ENCODE measurements at regions not wholly inside any gene's neighbourhood (a gene's known extent, or its start where the extent isn't known, plus 50 kb on each side); places are given as distances from the start of the nearest gene placed in this dataset.

GRCh38 chr7:47688311-47689100 lies 106.6 kb upstream of the TNS3 start:
- ATAC-seq (0 out of 3 replicates have a peak, but pooled peaks have one; percentile 29), FAIRE-seq (no peak), DNase-seq (ENCODE audit: low spot score) (peak; percentile 50)
- H2AFZ ChIP-seq (ENCODE audit: low read length): peak overlapping the region; percentile 48
- H3K79me2 ChIP-seq (ENCODE audit: insufficient read depth, low read length): no peaks in the 10 kb centered on the region
- TF ChIP-seq MAZ (IDR thresholded peaks at IDR 0.05; ENCODE audit: borderline replicate concordance, low read depth, low read length) (no peak), MAZ (CRISPR knock-in tag; IDR thresholded peaks at IDR 0.05; ENCODE audit: low read depth) (no peak), ZNF691 (CRISPR knock-in tag; IDR thresholded peaks at IDR 0.05; ENCODE audit: borderline replicate concordance, low read depth) (no peak), ZNF687 (CRISPR knock-in tag; IDR thresholded peaks at IDR 0.05) (peak; percentile 41; the same call in 1 of the 2 replicates), PATZ1 (CRISPR knock-in tag; IDR thresholded peaks at IDR 0.05) (peak; percentile 26; the same call in 1 of the 2 replicates), ZBTB8A (CRISPR knock-in tag; IDR thresholded peaks at IDR 0.05; ENCODE audit: borderline replicate concordance, low read depth) (no peak), HNRNPL (IDR thresholded peaks at IDR 0.05; ENCODE audit: low read depth, low read length) (peak; percentile 76)
- H3K9ac ChIP-seq (ENCODE audit: insufficient read depth, low read depth, low read length): no peak overlapping the region
- H3K4me2 ChIP-seq (ENCODE audit: low read depth, low read length): no peak overlapping the region
- POLR2A ChIA-PET: no interaction called here
- intact Hi-C loops (cut with micrococcal nuclease; ENCODE audit: unreplicated experiment) (no loop called here), in situ Hi-C loops (cut with HindIII; ENCODE audit: extremely low pct_ligation_motif_present, low pct_unique_long_range_greater_than_20kb) (no loop called here)
- CTCF ChIA-PET (ENCODE audit: low intra/inter-chr PET ratio, low total read pairs): no interaction called here
- H3K27me3 ChIP-seq (ENCODE audit: control insufficient read depth in 1 of 2, insufficient read depth in 2 of 2, low read length in 2 of 2): no peaks in the 10 kb centered on the region
- H3K4me3 ChIP-seq (replicated peaks in 1 of 3; ENCODE audit: insufficient read depth in 1 of 3, low read depth in 2 of 3, low read length in 3 of 3): no peak overlapping the region
- H3K27ac ChIP-seq (ENCODE audit: extremely low read length, insufficient read depth, low read length): no peak overlapping the region
- H4K20me1 ChIP-seq (ENCODE audit: insufficient read depth, low read length): no peaks in the 10 kb centered on the region
- no TSS peak for BruUV-seq (replicated peaks)
- H3K36me3 ChIP-seq (replicated peaks in 1 of 2; ENCODE audit: control insufficient read depth in 1 of 2, insufficient read depth in 2 of 2, low read length in 2 of 2): no peaks in the 10 kb centered on the region
- WGBS (ENCODE audit: low lambda C conversion rate): 79% methylated on average over 14 of the region's 15 CpGs
- no peaks in the 10 kb centered on the region for H3K9me3 ChIP-seq (ENCODE audit: low read length)
- H3K4me1 ChIP-seq (ENCODE audit: insufficient read depth, low read length): peaks cover 28% of the 10 kb centered on the region

Measured in HepG2 (cell line).